Kidney glomerular epithelial cell (primary cell): ENCODE measurements at regions not wholly inside any gene's neighbourhood (a gene's known extent, or its start where the extent isn't known, plus 50 kb on each side); places are given as distances from the start of the nearest gene placed in this dataset.
A peak's percentile ranks its signal among the peaks of the same experiment; 100 is the strongest.
"Not testable (repeated sequence)": the region's sequence is repeated elsewhere in the genome, so short reads cannot be mapped to it uniquely, and the experiment has no call there.

Experiments used
- DNase-seq: peaks from one replicate; lab custom pipeline; 2025; lab: John Stamatoyannopoulos, UW

DNA sequence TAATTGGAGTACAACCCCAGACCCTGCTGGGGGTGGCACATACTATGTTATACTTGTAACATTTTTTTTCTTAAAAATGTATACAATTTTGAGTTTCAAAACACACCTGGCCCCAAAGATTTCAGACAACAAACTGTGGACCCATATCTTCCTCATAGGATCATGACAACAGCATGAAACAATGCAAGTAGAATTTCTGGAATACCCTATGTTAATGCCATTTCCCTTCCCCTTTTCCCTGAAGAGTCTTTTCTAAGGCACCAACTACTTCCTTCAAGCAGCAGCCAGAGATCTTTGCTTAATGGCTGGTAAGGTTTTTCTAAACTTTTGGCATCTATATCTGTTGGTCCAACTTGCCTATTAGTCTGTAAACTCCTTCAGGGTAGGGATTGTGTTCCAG, 99.9 kb upstream of the SERBP1 start:
- DNase-seq, result no peak

- peak; percentile 79 for DNase-seq
These were observed 102.4 kb upstream of the SERBP1 start for GRCh38 chr1:67532452-67533216.

- peak; percentile 39 for DNase-seq
These were observed 104.4 kb upstream of the SERBP1 start for GRCh38 chr1:67534627-67535065.

GRCh38 chr1:67535474-67535873, 105.3 kb upstream of the SERBP1 start:
- peak; percentile 78 for DNase-seq

- no peak for DNase-seq
These were observed 106.9 kb upstream of the SERBP1 start for GRCh38 chr1:67536957-67537666.

GRCh38 chr1:67537667-67538018, 107.4 kb upstream of the SERBP1 start:
- DNase-seq, result no peak

DNA sequence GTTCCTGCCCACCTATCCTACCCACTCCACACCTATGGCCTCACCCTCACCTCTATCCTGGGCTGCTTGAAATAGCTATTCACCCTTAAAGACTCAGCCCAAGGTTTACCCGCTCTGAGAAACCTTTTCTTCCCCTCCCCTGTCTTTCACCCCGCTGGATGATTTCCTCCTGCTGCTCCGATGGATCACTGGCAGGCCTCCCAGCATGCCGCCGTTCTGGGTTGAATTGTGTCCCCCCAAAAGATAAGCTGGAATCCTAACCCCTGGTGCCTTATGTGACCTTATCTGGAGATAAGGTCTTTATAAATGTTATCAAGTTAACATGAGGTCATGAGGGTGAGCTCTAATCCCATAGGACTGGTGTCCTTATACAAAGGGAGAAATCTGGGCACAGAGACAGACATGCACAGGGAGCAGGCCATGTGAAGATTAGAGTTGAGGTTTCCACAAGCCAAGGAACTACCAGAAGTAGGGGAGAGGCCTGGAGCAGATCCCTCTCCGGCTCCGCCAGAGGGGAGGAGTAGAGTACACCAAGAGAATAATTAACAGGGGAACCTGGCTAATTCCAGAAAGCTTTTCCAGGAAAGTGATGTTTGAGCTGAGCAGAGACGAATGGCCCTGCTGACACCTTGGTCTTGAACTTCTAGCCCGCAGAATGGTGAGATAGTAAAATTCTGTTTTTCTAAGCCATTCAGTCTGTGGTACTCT, 110.0 kb upstream of the SERBP1 start:
- DNase-seq, result no peak

DNA sequence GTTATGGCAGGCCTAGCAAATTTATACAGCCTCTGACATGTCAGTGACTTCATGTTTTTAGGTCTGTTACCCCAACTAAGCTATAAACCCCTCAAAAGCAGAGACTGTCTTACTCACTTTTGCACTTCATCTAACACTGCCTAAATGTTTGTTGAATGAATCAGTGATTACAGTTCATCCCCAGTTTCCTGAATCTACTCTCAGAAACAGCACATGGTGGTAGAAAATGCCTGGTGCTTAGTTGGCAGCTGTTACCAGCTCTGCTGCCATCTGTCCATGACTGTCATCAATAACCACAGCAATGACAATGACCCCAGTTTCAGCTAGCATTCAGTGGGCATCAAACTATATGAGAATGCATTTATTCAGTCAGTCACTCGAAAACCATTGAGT, 110.5 kb upstream of the SERBP1 start:
- no peak for DNase-seq

DNA sequence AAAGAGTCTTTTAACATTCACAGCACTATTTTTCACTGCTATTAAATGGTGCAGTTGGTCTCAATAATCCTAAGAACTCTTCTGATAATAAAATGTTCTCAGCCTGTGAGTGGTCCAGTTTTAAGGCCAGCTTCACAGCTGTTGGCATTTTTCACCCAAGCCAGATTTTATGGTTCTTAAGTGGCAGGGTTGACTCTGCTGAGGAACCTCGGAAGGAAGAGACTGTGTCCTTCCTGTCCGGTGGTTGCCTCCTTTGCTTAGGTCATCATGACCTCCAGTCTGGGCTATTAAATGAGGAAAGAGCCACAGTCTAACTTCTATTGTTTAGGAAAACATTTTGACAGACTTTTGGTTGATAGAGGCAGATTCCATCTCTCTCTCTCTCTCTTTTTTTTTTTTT, 112.5 kb upstream of the SERBP1 start:
- no peak for DNase-seq

- no peak for DNase-seq
These were observed 114.7 kb upstream of the SERBP1 start for GRCh38 chr1:67544921-67545320.

- DNase-seq, result no peak
These were observed 115.2 kb upstream of the SERBP1 start for GRCh38 chr1:67545364-67545763.

DNA sequence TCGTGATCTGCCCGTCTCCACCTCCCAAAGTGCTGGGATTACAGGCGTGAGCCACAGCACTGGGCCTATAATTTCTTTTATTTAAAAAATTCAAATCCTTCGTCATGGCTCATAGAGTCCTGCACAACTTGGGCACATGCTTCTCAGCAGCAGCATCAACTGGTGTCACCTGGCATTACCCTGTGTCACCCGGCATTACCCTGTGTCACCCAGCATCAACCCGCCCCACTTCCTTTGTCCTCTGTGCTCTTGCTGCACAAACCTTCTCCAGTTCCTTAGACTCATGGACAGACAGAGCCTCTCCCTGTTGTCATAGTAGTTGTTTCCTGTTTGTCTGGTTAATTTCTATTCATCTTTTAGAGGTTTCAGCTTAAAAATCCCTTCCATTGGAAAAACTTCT, 121.2 kb upstream of the SERBP1 start:
- DNase-seq, result no peak

- no peak for DNase-seq
These were observed 122.1 kb upstream of the SERBP1 start for GRCh38 chr1:67552336-67552759.

DNA sequence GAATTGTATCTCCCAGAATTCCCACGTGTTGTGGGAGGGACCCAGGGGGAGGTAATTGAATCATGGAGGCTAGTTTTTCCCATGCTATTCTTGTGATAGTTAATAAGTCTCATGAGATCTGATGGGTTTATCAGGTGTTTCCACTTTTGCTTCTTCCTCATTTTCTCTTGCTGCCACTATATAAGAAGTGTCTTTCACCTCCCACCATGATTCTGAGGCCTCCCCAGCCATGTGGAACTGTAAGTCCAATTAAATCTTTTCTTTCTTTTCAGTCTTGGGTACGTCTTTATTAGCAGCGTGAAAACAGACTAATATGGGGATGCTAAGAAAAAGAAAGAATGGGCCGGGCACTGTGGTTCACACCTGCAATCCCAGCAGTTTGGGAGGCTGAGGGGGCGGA, 124.0 kb upstream of the SERBP1 start:
- DNase-seq, result not testable (repeated sequence)

- no peak for DNase-seq
These were observed 125.5 kb upstream of the SERBP1 start for GRCh38 chr1:67555461-67556296.

DNA sequence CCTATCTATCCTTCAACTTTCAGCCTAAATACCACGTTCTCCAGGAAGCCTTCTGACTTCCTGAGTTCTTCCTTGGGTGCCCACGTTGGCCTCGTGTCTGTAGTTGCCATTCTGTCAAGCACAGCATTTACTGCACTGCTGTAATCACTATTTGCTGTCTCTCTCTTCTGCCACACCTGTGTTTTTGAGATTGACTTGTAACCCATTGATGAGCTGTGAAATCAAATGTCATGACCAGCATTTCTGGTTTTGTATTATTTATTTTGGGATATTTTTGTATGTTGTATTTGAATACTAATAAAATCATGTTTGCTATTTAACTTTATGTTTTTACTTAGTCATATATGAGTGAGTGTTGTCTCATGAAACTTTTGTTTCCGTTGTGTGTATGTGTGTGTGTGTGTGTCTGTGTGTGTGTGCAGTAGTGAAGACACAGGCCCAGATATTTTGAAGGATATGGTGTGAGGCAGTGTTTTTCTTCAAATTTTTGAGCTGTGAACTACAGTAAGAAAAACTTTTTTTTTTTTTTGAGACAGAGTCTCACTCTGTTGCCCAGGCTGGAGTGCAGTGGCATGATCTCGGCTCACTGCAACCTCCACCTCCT, 126.2 kb upstream of the SERBP1 start:
- no peak for DNase-seq

DNA sequence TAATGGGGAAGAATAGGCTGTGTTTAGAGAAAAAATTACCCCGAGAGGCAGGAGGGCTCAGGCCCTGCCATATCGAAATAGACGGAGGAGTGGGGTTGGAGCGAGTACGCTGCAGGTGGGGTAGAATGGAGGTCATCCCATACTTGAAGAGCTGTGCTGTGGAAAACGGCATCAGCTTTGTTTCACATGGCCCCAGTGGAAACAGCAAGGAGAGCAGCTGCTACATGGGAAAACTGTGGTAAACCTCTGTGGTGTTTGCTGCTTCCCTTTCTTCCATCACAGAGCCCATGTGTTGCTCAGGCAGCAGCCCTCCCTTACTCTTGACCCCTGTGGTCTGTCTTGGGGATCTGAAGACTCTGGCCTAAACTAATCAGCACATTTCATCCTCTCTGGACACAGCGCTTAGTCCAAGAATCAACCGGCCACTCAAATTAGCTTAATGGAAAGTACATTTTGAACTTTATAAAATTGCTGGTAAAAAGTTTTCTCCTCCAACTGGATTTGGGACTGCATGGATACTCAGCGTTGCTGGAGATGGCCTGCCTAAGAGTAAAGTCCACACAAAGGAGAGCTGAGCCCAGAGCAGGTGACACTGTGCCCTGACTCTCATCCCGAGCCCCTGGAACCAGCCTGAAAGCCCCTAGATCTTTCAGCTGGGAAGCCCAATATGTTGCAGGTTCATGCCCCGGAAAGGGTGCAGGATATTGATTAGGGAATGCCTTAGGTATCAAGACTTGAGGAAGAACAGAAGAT, 127.1 kb upstream of the GADD45A start:
- DNase-seq, result no peak

GRCh38 chr1:67558449-67559193, 126.4 kb upstream of the GADD45A start:
- no peak for DNase-seq

DNA sequence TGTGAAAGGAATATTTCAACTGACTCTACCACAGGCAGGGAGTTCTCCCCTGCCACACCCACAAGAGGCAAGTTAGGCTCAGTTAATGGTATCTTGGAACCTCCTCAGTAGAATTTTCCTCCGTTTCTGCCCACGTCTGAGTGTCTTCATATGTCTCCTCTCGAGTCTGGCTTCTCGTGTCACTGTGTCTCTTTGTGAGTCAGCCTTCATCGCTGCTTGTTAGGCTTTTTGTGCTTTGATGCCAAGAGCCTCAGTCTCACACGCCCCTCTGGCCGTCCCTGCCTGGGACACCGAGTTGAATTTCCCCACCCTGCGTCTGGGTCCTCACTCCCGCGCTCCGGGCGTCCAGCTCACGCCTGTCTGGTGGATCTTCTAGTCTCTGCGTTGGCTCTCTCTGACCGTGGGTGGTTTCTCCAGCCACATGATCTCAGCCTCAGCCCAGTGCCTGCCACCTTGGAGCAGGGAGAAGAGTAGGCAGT, 125.7 kb upstream of the GADD45A start:
- DNase-seq, result no peak
